Endothelial cell of umbilical vein (primary cell): ENCODE measurements at regions not wholly inside any gene's neighbourhood (a gene's known extent, or its start where the extent isn't known, plus 50 kb on each side); places are given as distances from the start of the nearest gene placed in this dataset.

ENCODE experiments used
- BruUV-seq: library from RNA; stranded (reverse); fragments of 400-500 nt; replicated peaks from 2 replicates; lab custom pipeline; 2021; lab: Mats Ljungman, UMichigan
- CTCF ChIA-PET: fragments of 300-600, 350-600 bp; sonication (Branson Sonifier 250); formaldehyde crosslinking; loops from one replicate; lab custom pipeline; 2021; ENCODE audit warnings: antibody characterized with exemption, inconsistent platforms; lab: Charles Lee
- POLR2A ChIA-PET: fragments of 300-600, 350-600 bp; sonication (Branson Sonifier 250); formaldehyde crosslinking; loops from one replicate; lab custom pipeline; 2021; ENCODE audit warnings: antibody characterized with exemption, inconsistent platforms; lab: Charles Lee
- DNase-seq: peaks from one replicate; pipeline ENCODE4 v3.0.0-alpha.2; 2011; ENCODE audit warnings: low read depth, low spot score
- FAIRE-seq: peaks from 2 replicates; lab custom pipeline; 2011; peaks lifted over from hg19 to GRCh38; lab: Jason Lieb, UNC
- H2AFZ ChIP-seq: 2 replicates; pipeline ENCODE4 v1.6.0; 2012; ENCODE audit warnings: low read depth, low read length, control low read depth, inconsistent platforms
- H3K27ac ChIP-seq: 2 replicates; pipeline ENCODE4 v1.5.1; 2011; ENCODE audit warnings: low read depth, mild to moderate bottlenecking, control low read depth, low read length, moderate library complexity; ENCODE audit not compliant: insufficient read depth
- H3K27me3 ChIP-seq, 2 experiments: 2 replicates each; pipeline versions ENCODE4 v1.6.0 to v1.6.1; 2011; ENCODE audit warnings: low read length in 2 of 2, mixed read lengths in 1 of 2; ENCODE audit not compliant: control insufficient read depth in 2 of 2, insufficient read depth in 2 of 2
- H3K36me3 ChIP-seq, 2 experiments: 2 replicates in 1 of 2; 3 replicates in 1 of 2; pipeline ENCODE4 v1.5.1; 2011; ENCODE audit warnings: low read length in 2 of 2, mild to moderate bottlenecking in 1 of 2, moderate library complexity in 1 of 2; ENCODE audit not compliant: control insufficient read depth in 2 of 2, insufficient read depth in 2 of 2; ENCODE audit errors: extremely low read depth in 1 of 2
- H3K4me1 ChIP-seq: 3 replicates; pipeline ENCODE4 v1.5.1; 2011; ENCODE audit warnings: mild to moderate bottlenecking, low read length; ENCODE audit not compliant: control insufficient read depth, insufficient read depth; ENCODE audit errors: extremely low read depth
- H3K4me2 ChIP-seq: 2 replicates; pipeline ENCODE4 v1.6.1; 2011; ENCODE audit warnings: low read length, control low read depth, mixed read lengths; ENCODE audit not compliant: insufficient read depth
- H3K4me3 ChIP-seq, 3 experiments: fragments of 200-600 bp in 1 of 3; sonication (generic), shearing (Covaris generic) in 1 of 3; replicated peaks in 1 of 3; 2 replicates each; pipeline ENCODE4 v1.5.1; 2011 to 2016; ENCODE audit warnings: control low read depth in 3 of 3, low read length in 3 of 3, mild to moderate bottlenecking in 2 of 3, inconsistent platforms in 1 of 3, low read depth in 1 of 3, moderate library complexity in 1 of 3; ENCODE audit not compliant: insufficient read depth in 1 of 3
- H3K79me2 ChIP-seq: 2 replicates; pipeline ENCODE4 v1.6.0; 2012; ENCODE audit warnings: low read length, inconsistent platforms; ENCODE audit not compliant: control insufficient read depth, insufficient read depth
- H3K9ac ChIP-seq: replicated peaks from 2 replicates; pipeline ENCODE3; 2011; ENCODE audit warnings: low read length, control low read depth; ENCODE audit not compliant: insufficient read depth; ENCODE audit errors: extremely low read depth
- H3K9me1 ChIP-seq: replicated peaks from 3 replicates; pipeline ENCODE4 v1.6.0; 2011; ENCODE audit warnings: mild to moderate bottlenecking, low read length; ENCODE audit not compliant: control insufficient read depth, insufficient read depth; ENCODE audit errors: extremely low read depth
- H3K9me3 ChIP-seq: replicated peaks from 2 replicates; pipeline ENCODE4 v1.5.1; 2012; ENCODE audit warnings: low read length, inconsistent platforms; ENCODE audit not compliant: control insufficient read depth, insufficient read depth
- H4K20me1 ChIP-seq: replicated peaks from 2 replicates; pipeline ENCODE3; 2011; ENCODE audit warnings: mild to moderate bottlenecking, low read length; ENCODE audit not compliant: control insufficient read depth, insufficient read depth; ENCODE audit errors: extremely low read depth
- EZH2 ChIP-seq: IDR thresholded peaks from 2 replicates; pipeline ENCODE4 v1.6.1; 2012; ENCODE audit warnings: borderline replicate concordance, low read depth, mild to moderate bottlenecking, moderate library complexity, low read length, inconsistent platforms; ENCODE audit not compliant: severe bottlenecking
- FOS ChIP-seq: IDR thresholded peaks from 2 replicates; pipeline ENCODE4 v1.6.1; 2011; ENCODE audit warnings: mild to moderate bottlenecking, low read length, moderate library complexity, borderline replicate concordance; ENCODE audit not compliant: insufficient read depth
- GATA2 ChIP-seq: IDR thresholded peaks from 2 replicates; pipeline ENCODE4 v1.7.0; 2011; ENCODE audit warnings: low read depth, mild to moderate bottlenecking, moderate library complexity, mixed read lengths, low read length; ENCODE audit not compliant: insufficient read length, insufficient read depth
- JUN ChIP-seq: IDR thresholded peaks from 2 replicates; pipeline ENCODE4 v1.6.1; 2011; ENCODE audit warnings: borderline replicate concordance, low read depth; ENCODE audit not compliant: insufficient read length, insufficient read depth
- MYC ChIP-seq: IDR thresholded peaks from one replicate; pipeline ENCODE4 v1.6.1; 2011; ENCODE audit warnings: mild to moderate bottlenecking, low read depth, low read length
- POLR2A ChIP-seq: IDR thresholded peaks from 2 replicates; pipeline ENCODE4 v1.6.1; 2012; ENCODE audit warnings: low read depth, mild to moderate bottlenecking, control low read depth, low read length
- POLR2AphosphoS5 ChIP-seq: IDR thresholded peaks from 2 replicates; pipeline ENCODE4 v1.6.1; 2012; ENCODE audit warnings: low read depth, mild to moderate bottlenecking, control low read depth, low read length, moderate library complexity; ENCODE audit not compliant: insufficient read depth
- dilution Hi-C: fragments of 300-500 bp; cut with MboI; formaldehyde crosslinking; loops from one replicate; pipeline ENCODE4 v1.15.0; 2019; ENCODE audit warnings: low sequenced_read_pairs; ENCODE audit not compliant: extremely low pct_ligation_motif_present
- intact Hi-C: fragments of 100-400 bp; cut with micrococcal nuclease; formaldehyde crosslinking; loops from one replicate; pipeline ENCODE4 v1.10.0; 2022
- TF ChIP-seq, protein P1 (sequence below), 2 donors: IDR thresholded peaks; 1 replicate in 1 of 2; 2 replicates in 1 of 2; pipeline ENCODE4 v1.5.1; 2011; ENCODE audit warnings: low read length in 2 of 2, mild to moderate bottlenecking in 2 of 2, moderate library complexity in 2 of 2, control low read depth in 1 of 2, inconsistent platforms in 1 of 2, low read depth in 1 of 2; ENCODE audit not compliant: insufficient read depth in 1 of 2; ENCODE audit errors: extremely low read depth in 1 of 2
- TF ChIP-seq, protein P2 (sequence below): IDR thresholded peaks from 2 replicates; pipeline ENCODE4 v1.6.1; 2011; ENCODE audit not compliant: insufficient read depth, insufficient read length

DNA sequence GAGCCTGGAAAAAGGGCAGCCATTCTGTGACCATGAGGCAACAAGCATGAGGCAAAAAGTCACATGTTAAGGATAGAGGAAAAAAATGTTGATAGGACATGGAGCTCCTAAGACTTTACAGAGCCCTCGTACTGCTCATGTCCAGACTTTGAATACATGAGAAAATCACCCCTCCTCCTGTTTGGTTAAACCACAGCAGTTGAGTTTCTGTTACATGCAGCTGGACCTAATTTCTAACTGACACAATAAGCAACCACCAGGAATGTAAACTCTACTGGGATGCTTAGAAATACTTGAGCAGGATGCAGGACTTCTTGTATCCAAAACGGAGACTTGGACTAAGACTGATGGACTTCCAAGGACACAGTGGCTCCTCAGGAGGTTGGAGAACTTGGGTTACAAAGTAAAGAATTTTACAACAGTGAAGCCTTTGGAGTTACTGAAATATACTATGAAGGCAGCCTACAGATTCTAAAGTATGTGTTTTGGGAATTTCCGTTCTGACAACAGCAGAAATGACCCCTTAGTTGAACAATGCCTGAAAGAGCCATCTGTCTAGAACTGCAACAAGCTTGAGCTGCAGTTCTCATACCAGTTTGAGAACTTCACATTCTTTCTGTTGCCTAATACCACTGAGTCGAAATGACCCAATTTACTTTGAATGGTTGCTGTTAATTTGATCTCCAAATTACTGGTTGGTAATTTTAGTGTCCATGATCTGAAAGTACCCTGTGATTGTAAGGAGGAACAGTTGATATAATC is 268.9 kb downstream of the PIK3R1 start:
- no peak for FAIRE-seq
- Histone ChIP-seq H3K27ac (no peak overlapping the region), H4K20me1 (no peaks in the 10 kb centered on the region), H3K4me2 (no peak overlapping the region), H2AFZ (no peak overlapping the region), H3K79me2 (no peaks in the 10 kb centered on the region), H3K9me1 (no peaks in the 10 kb centered on the region), H3K9ac (no peak overlapping the region), H3K36me3 (no peaks in the 10 kb centered on the region), H3K4me1 (no peaks in the 10 kb centered on the region), H3K4me3 (no peak overlapping the region), H3K9me3 (no peaks in the 10 kb centered on the region), H3K27me3 (peaks cover 9 to 12% of the 10 kb centered on the region in 2 experiments)
- intact Hi-C loops (no loop called here), dilution Hi-C loops (no loop called here)
- no peak for DNase-seq
- no peak for TF ChIP-seq GATA2
- no peak for TF ChIP-seq FOS
- TF ChIP-seq POLR2AphosphoS5: no peak
- BruUV-seq: no TSS peak
- ChIA-PET CTCF (interaction anchor here (1.5 kb wide), 1 partner anchor 198 kb away, joined by 5 read pairs; no protein-coding TSS in a partner anchor), POLR2A (no interaction called here)

DNA sequence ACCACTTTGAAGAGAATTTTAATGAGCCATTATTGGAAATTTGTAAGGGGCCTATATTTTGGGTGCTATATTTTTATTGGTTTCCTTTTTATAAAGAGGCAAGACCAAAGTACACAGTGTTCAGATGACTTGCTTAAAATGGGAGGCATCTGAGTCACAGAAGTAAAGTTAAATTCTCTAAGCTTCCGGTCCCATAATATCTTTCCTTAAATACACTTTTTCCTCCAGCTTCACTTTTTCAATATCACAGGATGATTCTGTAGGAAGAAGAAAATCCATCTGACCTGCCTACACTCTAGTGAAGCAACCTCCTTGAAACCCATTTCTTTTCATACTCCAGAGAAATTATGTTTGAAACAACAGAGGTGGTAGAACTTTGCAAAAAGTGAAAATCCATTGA is 274.0 kb downstream of the PIK3R1 start:
- no peaks in the 10 kb centered on the region for H4K20me1 ChIP-seq
- H3K9me1 ChIP-seq: no peaks in the 10 kb centered on the region
- H3K4me2 ChIP-seq: no peak overlapping the region
- DNase-seq (no peak), FAIRE-seq (no peak)
- no TSS peak for BruUV-seq
- H3K27ac ChIP-seq: no peak overlapping the region
- no peaks in the 10 kb centered on the region for H3K9me3 ChIP-seq
- ChIA-PET POLR2A (no interaction called here), CTCF (interaction anchor here (1.0 kb wide), 1 partner anchor 108 kb away, joined by 3 read pairs; no protein-coding TSS in a partner anchor)
- H3K36me3 ChIP-seq: no peaks in the 10 kb centered on the region
- dilution Hi-C loops (no loop called here), intact Hi-C loops (no loop called here)
- H3K27me3 ChIP-seq: peaks cover 0 to 5% of the 10 kb centered on the region in 2 experiments
- no peak overlapping the region for H3K4me3 ChIP-seq
- H3K79me2 ChIP-seq: no peaks in the 10 kb centered on the region
- TF ChIP-seq JUN: no peak
- TF ChIP-seq, protein P1, sequence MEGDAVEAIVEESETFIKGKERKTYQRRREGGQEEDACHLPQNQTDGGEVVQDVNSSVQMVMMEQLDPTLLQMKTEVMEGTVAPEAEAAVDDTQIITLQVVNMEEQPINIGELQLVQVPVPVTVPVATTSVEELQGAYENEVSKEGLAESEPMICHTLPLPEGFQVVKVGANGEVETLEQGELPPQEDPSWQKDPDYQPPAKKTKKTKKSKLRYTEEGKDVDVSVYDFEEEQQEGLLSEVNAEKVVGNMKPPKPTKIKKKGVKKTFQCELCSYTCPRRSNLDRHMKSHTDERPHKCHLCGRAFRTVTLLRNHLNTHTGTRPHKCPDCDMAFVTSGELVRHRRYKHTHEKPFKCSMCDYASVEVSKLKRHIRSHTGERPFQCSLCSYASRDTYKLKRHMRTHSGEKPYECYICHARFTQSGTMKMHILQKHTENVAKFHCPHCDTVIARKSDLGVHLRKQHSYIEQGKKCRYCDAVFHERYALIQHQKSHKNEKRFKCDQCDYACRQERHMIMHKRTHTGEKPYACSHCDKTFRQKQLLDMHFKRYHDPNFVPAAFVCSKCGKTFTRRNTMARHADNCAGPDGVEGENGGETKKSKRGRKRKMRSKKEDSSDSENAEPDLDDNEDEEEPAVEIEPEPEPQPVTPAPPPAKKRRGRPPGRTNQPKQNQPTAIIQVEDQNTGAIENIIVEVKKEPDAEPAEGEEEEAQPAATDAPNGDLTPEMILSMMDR (IDR thresholded peaks at IDR 0.05; ENCODE audit: extremely low read depth in 1 of 2, insufficient read depth in 1 of 2, low read depth in 1 of 2, low read length in 2 of 2): no peak
- no peak for TF ChIP-seq POLR2A
- no peak for TF ChIP-seq FOS
- TF ChIP-seq EZH2: no peak
- TF ChIP-seq, protein P2, sequence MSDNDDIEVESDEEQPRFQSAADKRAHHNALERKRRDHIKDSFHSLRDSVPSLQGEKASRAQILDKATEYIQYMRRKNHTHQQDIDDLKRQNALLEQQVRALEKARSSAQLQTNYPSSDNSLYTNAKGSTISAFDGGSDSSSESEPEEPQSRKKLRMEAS: no peak
- no peak for TF ChIP-seq POLR2AphosphoS5
- no peak for TF ChIP-seq MYC
- TF ChIP-seq GATA2: no peak
- no peaks in the 10 kb centered on the region for H3K4me1 ChIP-seq
- H3K9ac ChIP-seq: no peak overlapping the region
- no peak overlapping the region for H2AFZ ChIP-seq
